H7 (cell line): ENCODE measurements at regions not wholly inside any gene's neighbourhood (a gene's known extent, or its start where the extent isn't known, plus 50 kb on each side); places are given as distances from the start of the nearest gene placed in this dataset.

ENCODE experiments used
- DNase-seq: peaks from one replicate; pipeline ENCODE4 v3.0.0; 2012
- H3K27me3 ChIP-seq: 2 replicates; pipeline ENCODE4 v1.6.0; 2011; ENCODE audit warnings: mild to moderate bottlenecking, low read length; ENCODE audit not compliant: control insufficient read depth, insufficient read depth
- H3K36me3 ChIP-seq: replicated peaks from 2 replicates; pipeline ENCODE4 v1.5.1; 2011; ENCODE audit warnings: low read length; ENCODE audit not compliant: control insufficient read depth, insufficient read depth
- H3K4me3 ChIP-seq: 2 replicates; pipeline ENCODE4 v1.5.1; 2011; ENCODE audit warnings: low read depth, mild to moderate bottlenecking, control low read depth, low read length, moderate library complexity; ENCODE audit not compliant: insufficient read depth

DNA sequence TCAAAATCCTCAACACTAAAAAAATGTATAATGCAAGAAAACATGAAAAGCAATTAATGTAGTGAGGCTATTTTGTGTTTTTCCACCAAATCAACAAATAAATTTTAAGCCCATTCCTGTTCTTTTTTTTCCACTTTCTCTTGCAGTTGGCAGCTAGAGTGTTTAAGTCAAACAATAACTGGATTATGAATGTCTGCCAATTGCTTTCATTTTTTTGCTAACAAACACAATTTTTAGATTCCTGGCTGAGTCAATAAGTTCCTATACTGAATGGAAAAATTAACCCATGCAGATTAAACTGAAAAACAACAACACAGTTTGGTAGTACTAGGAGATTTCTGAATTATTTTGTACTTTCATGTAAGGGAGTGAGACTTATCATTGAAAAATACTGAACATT, 232.4 kb downstream of the SLITRK5 start:
- no peak for DNase-seq
- Histone ChIP-seq H3K27me3 (no peaks in the 10 kb centered on the region), H3K4me3 (no peak overlapping the region), H3K36me3 (no peaks in the 10 kb centered on the region)

GRCh38 chr13:87906411-87906810, 235.2 kb downstream of the SLITRK5 start:
- Histone ChIP-seq H3K27me3 (no peaks in the 10 kb centered on the region), H3K4me3 (no peak overlapping the region), H3K36me3 (no peaks in the 10 kb centered on the region)
- DNase-seq, result no peak

DNA sequence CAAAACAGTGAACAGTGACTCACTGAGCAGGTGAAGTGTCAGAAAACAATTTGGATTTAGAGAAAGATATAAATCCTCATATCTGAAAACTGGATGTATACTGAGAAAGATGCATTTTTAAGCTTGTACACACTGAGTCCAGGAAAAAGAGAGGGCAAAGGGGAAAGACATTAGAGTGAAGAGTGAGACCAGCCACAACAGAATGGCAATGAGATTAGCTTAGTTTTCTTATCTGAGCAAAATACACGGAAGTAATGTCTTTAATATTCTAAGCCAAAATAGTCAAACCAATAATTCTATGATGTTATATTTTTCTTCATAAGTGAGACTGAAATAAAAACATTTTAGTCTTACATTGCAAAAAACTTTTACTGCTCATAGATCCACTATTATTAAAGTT, 236.0 kb downstream of the SLITRK5 start:
- H3K36me3 ChIP-seq, result no peaks in the 10 kb centered on the region
- H3K4me3 ChIP-seq, result no peak overlapping the region
- no peaks in the 10 kb centered on the region for H3K27me3 ChIP-seq
- no peak for DNase-seq

DNA sequence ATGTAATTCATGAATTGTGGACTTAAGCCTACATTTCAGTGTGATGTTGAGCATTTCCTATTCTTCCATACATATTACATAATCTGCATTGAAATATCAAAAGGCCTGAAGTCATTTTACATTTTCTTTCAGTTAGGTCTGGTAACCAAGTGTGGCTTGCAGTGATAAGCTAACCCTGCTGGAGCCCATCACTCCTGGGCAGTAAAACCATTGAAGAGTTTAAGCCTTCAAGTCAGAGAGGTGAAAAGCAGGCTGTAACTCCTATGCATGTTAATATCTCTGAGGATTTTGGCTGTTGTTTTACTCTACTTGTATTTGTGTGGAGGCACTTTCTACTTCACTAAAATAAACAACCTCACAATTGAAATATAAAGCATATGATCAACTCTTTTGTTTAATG, 248.8 kb downstream of the SLITRK5 start:
- Histone ChIP-seq H3K27me3 (no peaks in the 10 kb centered on the region), H3K4me3 (no peak overlapping the region), H3K36me3 (no peaks in the 10 kb centered on the region)
- DNase-seq, result no peak

- Histone ChIP-seq H3K27me3 (no peaks in the 10 kb centered on the region), H3K4me3 (no peak overlapping the region), H3K36me3 (no peaks in the 10 kb centered on the region)
- DNase-seq, result no peak
These were observed 252.6 kb downstream of the SLITRK5 start for GRCh38 chr13:87923753-87924152.

GRCh38 chr13:87925006-87925405, 253.8 kb downstream of the SLITRK5 start:
- DNase-seq, result no peak
- no peaks in the 10 kb centered on the region for H3K27me3 ChIP-seq
- no peak overlapping the region for H3K4me3 ChIP-seq
- H3K36me3 ChIP-seq, result no peaks in the 10 kb centered on the region

GRCh38 chr13:87940776-87941175, 269.6 kb downstream of the SLITRK5 start:
- H3K4me3 ChIP-seq, result no peak overlapping the region
- no peak for DNase-seq
- H3K27me3 ChIP-seq, result no peaks in the 10 kb centered on the region
- H3K36me3 ChIP-seq, result no peaks in the 10 kb centered on the region

- Histone ChIP-seq H3K4me3 (no peak overlapping the region), H3K27me3 (no peaks in the 10 kb centered on the region), H3K36me3 (no peaks in the 10 kb centered on the region)
- DNase-seq, result no peak
These were observed 270.1 kb downstream of the SLITRK5 start for GRCh38 chr13:87941226-87941625.

DNA sequence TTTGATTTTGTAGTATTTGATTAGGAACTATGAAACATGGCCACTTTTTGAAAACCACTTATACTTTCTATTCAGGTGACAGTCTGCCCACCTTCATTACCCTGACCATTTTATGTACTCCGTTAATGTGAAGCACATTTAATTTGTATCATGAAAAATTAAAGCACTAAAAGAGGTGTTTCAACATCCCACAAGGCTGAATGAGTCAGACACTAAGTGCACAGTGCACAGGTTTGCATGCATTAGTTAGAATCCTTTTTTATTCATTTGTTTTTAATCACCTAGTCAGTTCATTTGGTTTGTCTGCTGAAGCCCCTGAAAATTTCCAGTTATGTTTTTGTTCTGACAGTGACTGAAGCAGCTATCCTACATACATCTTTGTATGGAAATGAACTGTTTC, 271.0 kb downstream of the SLITRK5 start:
- DNase-seq, result no peak
- H3K36me3 ChIP-seq, result no peaks in the 10 kb centered on the region
- no peak overlapping the region for H3K4me3 ChIP-seq
- no peaks in the 10 kb centered on the region for H3K27me3 ChIP-seq

GRCh38 chr13:87944038-87944437, 272.9 kb downstream of the SLITRK5 start:
- no peaks in the 10 kb centered on the region for H3K36me3 ChIP-seq
- no peaks in the 10 kb centered on the region for H3K27me3 ChIP-seq
- no peak for DNase-seq
- no peak overlapping the region for H3K4me3 ChIP-seq

GRCh38 chr13:87952377-87952776, 281.2 kb downstream of the SLITRK5 start:
- no peak for DNase-seq
- no peaks in the 10 kb centered on the region for H3K36me3 ChIP-seq

DNA sequence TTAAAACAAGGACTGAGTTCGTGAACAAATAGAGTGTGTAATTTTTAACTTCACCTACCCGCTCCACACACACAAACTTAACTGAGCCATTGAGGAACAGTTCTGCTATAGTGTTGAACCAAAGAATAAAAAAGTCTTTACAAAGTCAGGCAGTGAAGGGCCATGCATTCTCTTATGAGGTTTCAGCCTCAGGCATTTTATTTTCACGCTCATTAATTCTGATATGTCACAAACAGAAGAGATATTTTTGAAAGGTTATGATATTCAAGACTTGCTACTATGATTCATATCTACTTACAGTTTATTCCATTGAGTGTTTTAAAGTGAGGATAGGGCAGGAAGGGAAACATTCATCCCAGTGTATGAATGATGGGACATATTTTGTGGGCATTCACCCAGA, 282.2 kb downstream of the SLITRK5 start:
- no peak for DNase-seq
- H3K27me3 ChIP-seq, result no peaks in the 10 kb centered on the region
- no peak overlapping the region for H3K4me3 ChIP-seq
- no peaks in the 10 kb centered on the region for H3K36me3 ChIP-seq

More at GRCh38 chr13:87952377-87952776, 281.2 kb downstream of the SLITRK5 start:
- H3K27me3 ChIP-seq, result no peaks in the 10 kb centered on the region
- H3K4me3 ChIP-seq, result no peak overlapping the region

DNA sequence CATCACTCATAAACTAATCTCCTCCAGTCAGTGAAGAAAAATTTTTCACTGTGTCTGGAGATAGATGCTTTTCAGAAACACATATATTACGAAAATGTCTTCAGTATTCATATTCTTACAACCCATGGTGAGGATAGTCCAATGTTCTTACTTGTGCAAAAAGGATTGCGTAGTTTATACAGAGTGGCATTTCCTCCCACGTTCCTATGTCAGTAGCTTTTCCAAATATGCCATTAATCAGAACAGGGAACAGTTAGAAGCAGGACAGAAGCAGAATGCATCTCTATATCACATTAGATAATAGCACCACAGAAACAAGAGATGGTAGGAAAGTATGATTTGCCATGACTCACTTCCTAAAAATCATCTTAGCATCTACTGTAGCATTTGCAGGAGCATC, 282.9 kb downstream of the SLITRK5 start:
- no peak for DNase-seq
- Histone ChIP-seq H3K27me3 (no peaks in the 10 kb centered on the region), H3K4me3 (no peak overlapping the region), H3K36me3 (no peaks in the 10 kb centered on the region)

DNA sequence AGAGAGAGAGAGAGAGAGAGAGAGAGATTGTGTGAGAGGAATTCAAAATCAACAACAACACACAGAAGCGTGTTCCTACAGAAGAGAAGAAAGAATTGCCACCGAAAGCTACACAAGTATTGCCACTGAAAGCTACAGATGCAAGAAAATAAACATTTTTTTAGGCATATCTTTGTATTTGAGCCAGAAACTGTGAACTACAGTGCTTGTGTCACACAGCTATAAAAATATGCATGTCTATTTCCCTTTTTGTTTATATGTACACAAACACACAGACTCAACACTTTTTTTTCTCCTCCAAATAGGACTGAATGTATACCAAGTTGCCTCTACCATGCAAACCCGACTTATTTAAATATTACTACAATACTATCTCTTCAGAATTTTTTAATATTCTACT, 290.4 kb downstream of the SLITRK5 start:
- Histone ChIP-seq H3K27me3 (no peaks in the 10 kb centered on the region), H3K36me3 (no peaks in the 10 kb centered on the region), H3K4me3 (no peak overlapping the region)
- no peak for DNase-seq

GRCh38 chr13:87972568-87972967, 301.4 kb downstream of the SLITRK5 start:
- H3K4me3 ChIP-seq, result no peak overlapping the region
- no peak for DNase-seq
- H3K36me3 ChIP-seq, result no peaks in the 10 kb centered on the region
- no peaks in the 10 kb centered on the region for H3K27me3 ChIP-seq

- no peak overlapping the region for H3K4me3 ChIP-seq
- no peaks in the 10 kb centered on the region for H3K36me3 ChIP-seq
- DNase-seq, result no peak
- no peaks in the 10 kb centered on the region for H3K27me3 ChIP-seq
These were observed 303.9 kb downstream of the SLITRK5 start for GRCh38 chr13:87975035-87975434.
